ENCODE measurements at regions not wholly inside any gene's neighbourhood (a gene's known extent, or its start where the extent isn't known, plus 50 kb on each side); places are given as distances from the start of the nearest gene placed in this dataset.
"Not testable (repeated sequence)": the region's sequence is repeated elsewhere in the genome, so short reads cannot be mapped to it uniquely, and the experiment has no call there.

- peak; percentile 57 for DNase-seq (ENCODE audit: low read depth, low spot score)
Measured at GRCh38 chr21:22710721-22711120, 1712.5 kb downstream of the NCAM2 start.

DNA sequence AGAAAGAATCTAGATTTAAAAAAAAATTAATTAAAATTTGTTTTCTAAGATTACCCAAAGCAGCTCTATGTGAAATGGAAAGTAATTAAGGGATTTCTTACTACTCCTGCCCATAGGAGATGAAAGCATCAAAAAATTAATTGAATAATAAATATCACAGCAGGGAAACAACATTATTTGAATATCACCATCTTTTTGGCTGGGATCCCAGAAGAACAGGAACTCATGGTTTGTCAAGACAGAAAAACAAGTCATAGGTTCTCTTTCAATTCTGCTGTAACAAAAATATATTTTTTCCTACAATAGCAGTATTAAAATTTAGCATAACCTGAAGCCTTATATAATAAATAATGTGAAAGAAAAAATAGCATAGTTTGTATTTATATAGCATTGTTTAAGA, 1713.4 kb downstream of the NCAM2 start:
- peak; percentile 60 for DNase-seq (ENCODE audit: low read depth, low spot score)

- no peak for DNase-seq (ENCODE audit: low read depth, low spot score)
Measured at GRCh38 chr21:22725436-22725835, 1727.2 kb downstream of the NCAM2 start.

DNA sequence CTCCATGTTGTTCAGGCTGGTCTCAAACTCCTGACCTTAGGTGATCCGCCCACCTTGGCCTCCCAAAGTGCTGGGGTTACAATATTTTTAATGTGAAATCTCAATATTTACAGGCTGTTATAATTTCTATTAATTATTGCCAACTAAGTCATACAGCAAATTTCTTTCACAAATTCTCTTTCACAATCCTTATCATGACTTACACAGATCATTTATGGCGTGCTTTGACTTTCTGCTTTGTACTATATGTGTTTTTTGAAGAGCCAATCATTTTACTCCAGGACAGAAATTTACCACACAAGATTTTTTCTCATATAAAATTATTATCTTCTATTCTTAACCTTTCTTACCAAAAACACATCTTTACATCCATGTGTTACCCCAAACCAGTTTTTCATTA, 1729.9 kb downstream of the NCAM2 start:
- no peak for DNase-seq (ENCODE audit: low read depth, low spot score)

GRCh38 chr21:22743085-22743484, 1744.9 kb downstream of the NCAM2 start:
- DNase-seq (ENCODE audit: low read depth, low spot score): no peak

GRCh38 chr21:22754746-22755145, 1756.5 kb downstream of the NCAM2 start:
- no peak for DNase-seq (ENCODE audit: low read depth, low spot score)

GRCh38 chr21:22758478-22758877, 1760.3 kb downstream of the NCAM2 start:
- DNase-seq (ENCODE audit: low read depth, low spot score): no peak

DNA sequence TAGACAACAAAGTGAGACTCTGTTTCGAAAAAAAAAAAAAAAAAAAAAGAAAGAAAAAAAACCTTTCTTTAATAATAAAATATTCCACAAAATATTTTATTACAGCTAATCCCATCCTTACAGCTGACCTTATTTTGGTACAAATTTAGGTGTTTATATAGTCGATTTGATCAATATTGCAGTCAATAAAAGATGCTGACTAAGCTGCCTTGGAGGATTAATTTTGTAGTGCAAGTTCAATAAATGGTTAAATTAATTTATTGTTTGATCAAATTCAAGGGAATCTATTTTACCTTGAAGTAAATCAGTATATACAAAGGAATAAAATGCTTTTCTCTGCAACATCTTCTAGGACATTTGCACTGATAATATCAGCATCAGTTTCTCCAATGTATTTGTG, 1764.3 kb downstream of the NCAM2 start:
- DNase-seq (ENCODE audit: low read depth, low spot score): no peak

- DNase-seq (ENCODE audit: low read depth, low spot score): no peak
Measured at GRCh38 chr21:22763442-22763841, 1765.2 kb downstream of the NCAM2 start.

DNA sequence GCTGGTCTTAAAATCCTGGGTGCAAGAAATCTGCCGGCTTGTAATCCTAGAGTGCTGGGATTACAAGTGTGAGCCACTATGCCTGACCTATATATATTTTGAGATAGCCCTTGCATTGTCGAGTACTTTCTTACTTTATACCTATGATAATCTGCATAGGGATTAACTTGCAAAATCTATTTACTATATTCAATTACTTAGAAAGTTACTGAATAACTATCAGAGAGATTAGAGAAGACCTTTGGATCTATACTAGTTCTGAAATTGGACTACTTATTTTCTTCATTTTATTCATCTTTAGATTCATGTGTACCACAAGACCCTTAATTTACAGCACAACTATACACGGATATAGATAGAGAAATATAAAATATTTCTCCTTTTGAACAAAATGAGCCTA, 1766.0 kb downstream of the NCAM2 start:
- no peak for DNase-seq (ENCODE audit: low read depth, low spot score)

DNA sequence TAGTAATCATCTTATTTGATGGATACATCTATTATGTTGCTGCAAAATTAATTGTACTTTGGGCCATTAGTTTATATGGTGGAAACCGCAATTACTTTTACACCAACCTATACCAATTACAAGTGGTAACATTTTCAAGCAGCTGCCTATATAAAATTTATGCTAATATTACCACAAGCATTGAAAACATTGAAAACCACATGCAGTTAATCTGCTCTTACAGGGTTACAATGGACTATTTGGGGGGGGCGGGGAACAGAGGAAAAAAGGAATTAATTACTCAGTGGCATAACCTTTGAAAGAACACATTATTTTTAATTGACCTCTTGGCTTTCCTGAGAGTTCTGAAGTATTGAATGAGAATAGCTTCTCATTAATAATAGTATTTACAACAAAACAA, 1793.2 kb downstream of the NCAM2 start:
- no peak for DNase-seq (ENCODE audit: low read depth, low spot score)

DNA sequence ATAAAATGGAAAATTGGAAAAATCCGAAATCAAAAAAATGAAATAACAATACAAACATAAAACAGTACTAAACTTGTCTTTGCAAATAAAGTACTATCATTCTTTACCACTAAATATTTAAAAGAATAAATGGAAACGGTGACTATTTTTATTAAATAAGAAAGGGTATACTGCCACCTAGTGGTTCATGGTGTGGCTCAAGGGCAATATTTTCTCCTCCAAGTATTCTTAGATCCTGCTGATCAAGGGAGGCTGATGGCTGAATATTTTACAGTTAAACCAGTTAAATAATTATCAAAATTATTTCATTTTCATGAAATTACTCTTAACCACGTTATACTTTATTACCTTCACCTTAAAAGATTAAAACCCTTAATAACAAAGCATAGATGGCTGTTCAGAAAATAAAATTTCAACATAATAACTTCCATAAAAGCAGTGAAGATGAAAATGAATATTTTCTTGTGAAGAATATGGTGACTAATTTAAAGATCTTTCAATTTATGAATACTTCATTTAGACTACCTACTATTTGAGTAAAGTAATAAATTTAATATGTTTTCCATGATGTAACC, 1793.9 kb downstream of the NCAM2 start:
- peak; percentile 20 for DNase-seq (ENCODE audit: low read depth, low spot score)

DNA sequence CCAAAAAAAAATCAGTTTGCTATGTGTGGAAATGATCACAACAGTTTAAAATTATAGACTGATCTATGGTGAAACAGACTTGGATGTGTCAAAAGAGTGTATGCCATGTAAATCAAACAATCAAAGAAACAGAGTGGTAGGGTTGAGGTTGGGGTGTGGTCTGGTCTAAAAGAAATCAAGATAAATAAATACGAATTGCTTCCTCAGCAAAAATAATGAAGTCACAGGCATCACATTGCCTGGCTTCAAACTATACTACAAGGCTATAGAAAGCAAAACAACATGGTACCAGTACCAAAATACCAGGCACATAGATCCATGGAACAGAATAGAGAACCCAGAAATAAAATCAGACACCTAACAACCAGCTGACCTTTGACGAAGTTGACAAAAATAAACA, 1796.9 kb downstream of the NCAM2 start:
- no peak for DNase-seq (ENCODE audit: low read depth, low spot score)

- no peak for DNase-seq (ENCODE audit: low read depth, low spot score)
Measured at GRCh38 chr21:22795644-22796043, 1797.4 kb downstream of the NCAM2 start.

DNA sequence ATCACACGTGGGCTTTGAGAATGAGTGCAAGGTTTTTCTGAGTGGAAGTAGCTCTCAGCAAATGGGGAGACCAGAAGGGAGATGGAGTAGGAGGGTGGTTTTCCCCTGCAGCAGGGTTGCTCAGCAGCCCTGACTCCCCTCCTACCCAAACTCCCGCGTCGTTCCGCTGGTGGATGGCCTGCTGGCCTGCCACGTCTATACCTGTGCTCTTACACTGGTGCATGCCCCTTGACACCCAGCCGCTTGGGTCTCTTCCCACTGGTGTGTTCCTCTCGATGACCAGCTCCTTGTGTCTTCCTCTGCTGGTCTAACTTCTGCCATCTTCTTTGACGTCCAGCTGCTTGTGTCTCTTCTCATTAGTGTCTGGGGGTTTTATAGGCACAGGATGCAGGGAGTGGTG, 1797.9 kb downstream of the NCAM2 start:
- no peak for DNase-seq (ENCODE audit: low read depth, low spot score)

DNA sequence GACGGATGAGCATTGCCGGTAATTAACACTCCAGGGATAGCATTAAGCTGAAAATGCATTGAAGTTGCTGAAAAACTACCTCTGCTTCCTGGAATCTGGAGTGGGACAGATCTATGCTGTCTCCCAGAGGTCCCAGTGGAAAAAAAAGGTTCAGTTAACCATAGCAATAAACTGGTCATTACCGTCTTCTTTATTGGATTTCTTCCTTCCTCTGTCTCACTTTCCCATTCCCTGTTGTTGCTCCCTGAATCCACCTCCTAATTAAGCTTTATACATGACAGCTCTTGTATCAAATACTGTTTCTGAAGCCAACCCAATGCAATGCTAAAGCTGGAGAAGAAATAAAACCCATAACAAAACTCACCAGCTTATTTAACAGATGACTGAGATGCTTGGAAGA, 1805.9 kb downstream of the NCAM2 start:
- DNase-seq (ENCODE audit: low read depth, low spot score): no peak

GRCh38 chr21:22806278-22806677, 1808.1 kb downstream of the NCAM2 start:
- no peak for DNase-seq (ENCODE audit: low read depth, low spot score)

DNA sequence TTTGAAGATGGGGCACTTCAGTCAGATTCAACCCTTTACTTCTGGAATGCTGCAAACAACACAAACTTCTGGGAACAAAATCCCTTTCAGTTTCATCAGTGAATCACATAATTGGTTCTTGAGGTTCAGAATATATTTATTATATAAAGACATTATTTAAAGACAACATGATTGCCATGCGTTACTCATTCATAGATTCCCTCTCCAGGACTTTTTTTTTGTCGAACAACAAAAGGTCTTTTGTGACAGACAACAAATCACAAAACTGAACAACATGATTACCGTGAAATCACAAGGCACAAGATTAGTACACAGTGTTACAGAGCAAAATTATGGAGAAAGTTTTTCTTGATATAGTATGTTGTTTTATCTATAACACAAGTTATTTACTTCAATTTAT, 1815.0 kb downstream of the NCAM2 start:
- DNase-seq (ENCODE audit: low read depth, low spot score): no peak

GRCh38 chr21:22818681-22819485, 1820.7 kb downstream of the NCAM2 start:
- DNase-seq (ENCODE audit: low read depth, low spot score): not testable (repeated sequence)

GRCh38 chr21:22827422-22827821, 1829.2 kb downstream of the NCAM2 start:
- DNase-seq (ENCODE audit: low read depth, low spot score): no peak

DNA sequence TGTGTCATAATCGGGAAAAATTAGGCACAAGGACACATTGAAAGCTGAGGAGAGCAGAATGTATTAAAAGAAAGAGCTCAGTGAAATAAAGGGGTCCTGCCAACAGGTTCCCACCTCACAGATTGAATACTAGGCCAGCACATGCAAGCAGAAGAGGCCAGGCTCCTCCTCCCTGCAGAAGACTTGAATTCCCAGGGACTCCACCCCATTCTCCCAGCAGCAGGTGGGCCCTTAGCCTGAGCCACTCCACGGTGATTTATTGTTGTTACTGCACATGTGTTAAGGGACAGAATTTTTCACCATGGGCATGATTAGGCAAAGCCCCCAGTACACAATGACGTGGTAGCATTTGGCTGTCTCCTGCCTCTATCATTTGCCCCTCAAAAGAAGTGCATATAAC, 1844.7 kb downstream of the NCAM2 start:
- DNase-seq (ENCODE audit: low read depth, low spot score): no peak

DNA sequence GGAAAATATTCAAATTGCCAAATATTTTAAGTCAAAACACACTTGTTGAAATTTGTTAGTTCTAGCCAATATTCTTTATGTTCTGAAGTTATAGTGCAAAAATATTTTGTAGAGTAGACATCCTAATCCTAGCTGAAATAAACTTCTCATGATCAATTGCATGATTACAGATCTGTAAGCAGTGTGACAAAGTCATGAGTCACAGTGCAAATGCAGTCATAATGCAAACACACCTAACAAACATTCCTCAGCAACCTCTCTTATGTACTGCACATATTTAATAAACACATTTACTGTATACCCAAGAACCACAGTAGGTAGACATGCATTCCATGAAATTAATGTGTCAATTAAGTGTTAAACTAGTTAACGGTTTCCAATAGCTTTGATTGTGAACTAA, 1857.4 kb downstream of the NCAM2 start:
- peak; percentile 2 for DNase-seq (ENCODE audit: low read depth, low spot score)

DNA sequence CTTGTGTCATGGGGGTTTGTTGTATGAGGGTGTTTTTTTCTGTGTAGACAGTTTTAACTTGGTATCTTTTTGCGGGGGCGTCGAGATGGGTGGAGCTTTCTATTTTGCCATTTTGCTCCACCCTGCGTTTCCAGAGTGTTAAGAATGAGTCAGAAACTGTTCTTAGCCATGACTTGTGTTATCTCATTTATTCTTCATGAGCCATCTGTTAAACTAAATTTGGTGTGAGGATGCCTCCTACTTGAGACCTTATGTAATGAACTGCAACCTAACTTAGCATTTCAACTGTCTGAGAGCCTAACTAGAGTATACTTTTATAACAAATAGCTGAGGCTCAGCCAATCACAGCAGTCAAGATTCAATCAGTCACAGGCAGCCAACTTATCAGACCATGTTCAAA, 1873.5 kb downstream of the NCAM2 start:
- DNase-seq (ENCODE audit: low read depth, low spot score): no peak
